Mammary epithelial cell (primary cell): ENCODE measurements at regions not wholly inside any gene's neighbourhood (a gene's known extent, or its start where the extent isn't known, plus 50 kb on each side); places are given as distances from the start of the nearest gene placed in this dataset.

Source experiments
- EZH2 ChIP-seq: IDR thresholded peaks from 2 replicates; pipeline ENCODE4 v1.6.1; 2012; ENCODE audit warnings: low read length, inconsistent platforms, borderline replicate concordance
- TF ChIP-seq, protein P1 (sequence below), 2 donors: IDR thresholded peaks in 1 of 2; conservative IDR thresholded peaks in 1 of 2; 2 replicates each; pipeline ENCODE4 v1.5.1; 2011 to 2012; ENCODE audit warnings: inconsistent platforms in 2 of 2, low read length in 2 of 2, mild to moderate bottlenecking in 2 of 2, control low read depth in 1 of 2, low read depth in 1 of 2; ENCODE audit not compliant: insufficient read depth in 1 of 2; ENCODE audit errors: extremely low read depth in 1 of 2

DNA sequence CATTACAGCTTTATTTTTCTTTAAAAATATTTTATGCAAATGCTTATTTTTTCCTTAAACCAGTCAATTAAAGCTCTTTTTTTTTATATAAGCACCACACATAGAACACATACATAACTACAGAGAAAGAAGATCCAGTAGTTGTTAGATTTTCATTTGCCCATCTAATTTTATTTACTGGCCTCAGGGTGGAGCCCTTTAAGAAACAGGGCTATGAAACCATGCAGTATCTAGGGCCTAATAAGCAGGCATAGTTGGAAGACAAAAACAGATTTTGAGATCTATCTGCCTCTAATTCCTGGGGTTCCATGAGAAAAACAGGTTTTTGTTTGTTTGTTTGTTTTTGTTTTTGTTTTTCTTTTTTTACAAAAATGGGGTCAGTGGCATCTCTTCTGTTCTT lies 120.6 kb downstream of the BCHE start:
- TF ChIP-seq, protein P1, sequence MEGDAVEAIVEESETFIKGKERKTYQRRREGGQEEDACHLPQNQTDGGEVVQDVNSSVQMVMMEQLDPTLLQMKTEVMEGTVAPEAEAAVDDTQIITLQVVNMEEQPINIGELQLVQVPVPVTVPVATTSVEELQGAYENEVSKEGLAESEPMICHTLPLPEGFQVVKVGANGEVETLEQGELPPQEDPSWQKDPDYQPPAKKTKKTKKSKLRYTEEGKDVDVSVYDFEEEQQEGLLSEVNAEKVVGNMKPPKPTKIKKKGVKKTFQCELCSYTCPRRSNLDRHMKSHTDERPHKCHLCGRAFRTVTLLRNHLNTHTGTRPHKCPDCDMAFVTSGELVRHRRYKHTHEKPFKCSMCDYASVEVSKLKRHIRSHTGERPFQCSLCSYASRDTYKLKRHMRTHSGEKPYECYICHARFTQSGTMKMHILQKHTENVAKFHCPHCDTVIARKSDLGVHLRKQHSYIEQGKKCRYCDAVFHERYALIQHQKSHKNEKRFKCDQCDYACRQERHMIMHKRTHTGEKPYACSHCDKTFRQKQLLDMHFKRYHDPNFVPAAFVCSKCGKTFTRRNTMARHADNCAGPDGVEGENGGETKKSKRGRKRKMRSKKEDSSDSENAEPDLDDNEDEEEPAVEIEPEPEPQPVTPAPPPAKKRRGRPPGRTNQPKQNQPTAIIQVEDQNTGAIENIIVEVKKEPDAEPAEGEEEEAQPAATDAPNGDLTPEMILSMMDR (conservative IDR thresholded peaks at IDR 0.05 in 1 of 2, IDR thresholded peaks at IDR 0.05 in 1 of 2; ENCODE audit: extremely low read depth in 1 of 2, insufficient read depth in 1 of 2, low read depth in 1 of 2, low read length in 2 of 2): no peak
- TF ChIP-seq EZH2: no peak
